Smooth muscle cell (in vitro differentiated cells): ENCODE measurements at regions not wholly inside any gene's neighbourhood (a gene's known extent, or its start where the extent isn't known, plus 50 kb on each side); places are given as distances from the start of the nearest gene placed in this dataset.
"Not testable (repeated sequence)": the region's sequence is repeated elsewhere in the genome, so short reads cannot be mapped to it uniquely, and the experiment has no call there.

Source experiments
- DNase-seq: peaks from one replicate; lab custom pipeline; 2025; ENCODE audit not compliant: unreplicated experiment; lab: John Stamatoyannopoulos, UW
- H2AFZ ChIP-seq: fragments of 200-600 bp; sonication (generic); 2 replicates; pipeline ENCODE4 v1.6.0; 2016; ENCODE audit warnings: antibody characterized with exemption, low read depth, mild to moderate bottlenecking
- H3F3A ChIP-seq: fragments of 200-600 bp; sonication (generic); 2 replicates; pipeline ENCODE4 v1.6.0; 2017; ENCODE audit warnings: antibody characterized with exemption, low read depth
- H3K27ac ChIP-seq: fragments of 200-600 bp; sonication (generic); 2 replicates; pipeline ENCODE4 v1.5.1; 2016; ENCODE audit warnings: low read depth, mild to moderate bottlenecking
- H3K27me3 ChIP-seq: fragments of 200-600 bp; sonication (generic); 2 replicates; pipeline ENCODE4 v1.6.1; 2016; ENCODE audit warnings: low read depth, mild to moderate bottlenecking
- H3K36me3 ChIP-seq: fragments of 200-600 bp; sonication (generic); 2 replicates; pipeline ENCODE4 v1.5.1; 2016; ENCODE audit warnings: low read depth
- H3K4me1 ChIP-seq: fragments of 200-600 bp; sonication (generic); 2 replicates; pipeline ENCODE4 v1.5.1; 2016; ENCODE audit warnings: low read depth
- H3K4me2 ChIP-seq: fragments of 200-600 bp; sonication (generic); 2 replicates; pipeline ENCODE4 v1.6.0; 2016; ENCODE audit warnings: mild to moderate bottlenecking
- H3K4me3 ChIP-seq: fragments of 200-600 bp; sonication (generic); 2 replicates; pipeline ENCODE4 v1.5.1; 2016; ENCODE audit warnings: mild to moderate bottlenecking
- H3K79me2 ChIP-seq: fragments of 200-600 bp; sonication (generic); 2 replicates; pipeline ENCODE4 v1.6.0; 2016; ENCODE audit warnings: low read depth, mild to moderate bottlenecking
- H3K9ac ChIP-seq: fragments of 200-600 bp; sonication (generic); 2 replicates; pipeline ENCODE4 v1.6.0; 2016; ENCODE audit warnings: low read depth
- H3K9me3 ChIP-seq: fragments of 200-600 bp; sonication (generic); replicated peaks from 2 replicates; pipeline ENCODE4 v1.5.1; 2016; ENCODE audit warnings: low read depth
- H4K20me1 ChIP-seq: fragments of 200-600 bp; sonication (generic); 2 replicates; pipeline ENCODE4 v1.6.0; 2016; ENCODE audit warnings: low read depth
- WGBS: methylation state at CpG from one replicate; pipeline ENCODE4 v1.1.7; 2016; ENCODE audit warnings: low lambda C conversion rate; 5-methylcytosine and 5-hydroxymethylcytosine counted together
- TF ChIP-seq, protein P1 (sequence below): fragments of 200-600 bp; sonication (generic); IDR thresholded peaks from 2 replicates; pipeline ENCODE4 v1.5.1; 2017; ENCODE audit warnings: borderline replicate concordance, mild to moderate bottlenecking, antibody characterized with exemption; ENCODE audit not compliant: insufficient read depth, poor library complexity, severe bottlenecking

- TF ChIP-seq, protein P1, sequence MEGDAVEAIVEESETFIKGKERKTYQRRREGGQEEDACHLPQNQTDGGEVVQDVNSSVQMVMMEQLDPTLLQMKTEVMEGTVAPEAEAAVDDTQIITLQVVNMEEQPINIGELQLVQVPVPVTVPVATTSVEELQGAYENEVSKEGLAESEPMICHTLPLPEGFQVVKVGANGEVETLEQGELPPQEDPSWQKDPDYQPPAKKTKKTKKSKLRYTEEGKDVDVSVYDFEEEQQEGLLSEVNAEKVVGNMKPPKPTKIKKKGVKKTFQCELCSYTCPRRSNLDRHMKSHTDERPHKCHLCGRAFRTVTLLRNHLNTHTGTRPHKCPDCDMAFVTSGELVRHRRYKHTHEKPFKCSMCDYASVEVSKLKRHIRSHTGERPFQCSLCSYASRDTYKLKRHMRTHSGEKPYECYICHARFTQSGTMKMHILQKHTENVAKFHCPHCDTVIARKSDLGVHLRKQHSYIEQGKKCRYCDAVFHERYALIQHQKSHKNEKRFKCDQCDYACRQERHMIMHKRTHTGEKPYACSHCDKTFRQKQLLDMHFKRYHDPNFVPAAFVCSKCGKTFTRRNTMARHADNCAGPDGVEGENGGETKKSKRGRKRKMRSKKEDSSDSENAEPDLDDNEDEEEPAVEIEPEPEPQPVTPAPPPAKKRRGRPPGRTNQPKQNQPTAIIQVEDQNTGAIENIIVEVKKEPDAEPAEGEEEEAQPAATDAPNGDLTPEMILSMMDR, result no peak
- no peak overlapping the region for H3K4me3 ChIP-seq
- no peak overlapping the region for H3K27ac ChIP-seq
- no peaks in the 10 kb centered on the region for H3K79me2 ChIP-seq
- no peak for DNase-seq
- no peaks in the 10 kb centered on the region for H3K4me1 ChIP-seq
- H3F3A ChIP-seq, result no peaks in the 10 kb centered on the region
- H4K20me1 ChIP-seq, result no peaks in the 10 kb centered on the region
- H3K9ac ChIP-seq, result no peak overlapping the region
- no peaks in the 10 kb centered on the region for H3K36me3 ChIP-seq
- no peak overlapping the region for H2AFZ ChIP-seq
- 93% methylated on average over 4 of the region's 4 CpGs for WGBS
- no peaks in the 10 kb centered on the region for H3K9me3 ChIP-seq
- H3K4me2 ChIP-seq, result no peak overlapping the region
- peaks cover 9% of the 10 kb centered on the region for H3K27me3 ChIP-seq
Observed at GRCh38 chr2:23055251-23055650, 329.7 kb upstream of the KLHL29 start.

- H2AFZ ChIP-seq, H3K4me1 ChIP-seq, H3K4me3 ChIP-seq, H3K36me3 ChIP-seq, H3K9me3 ChIP-seq, H4K20me1 ChIP-seq, H3F3A ChIP-seq, H3K79me2 ChIP-seq, DNase-seq, H3K27ac ChIP-seq, H3K4me2 ChIP-seq, H3K27me3 ChIP-seq, H3K9ac ChIP-seq: not testable (repeated sequence)
- 82% methylated on average over 4 of the region's 4 CpGs for WGBS
Observed at GRCh38 chr2:23056846-23057245, 328.1 kb upstream of the KLHL29 start.

- no peaks in the 10 kb centered on the region for H3K36me3 ChIP-seq
- no peaks in the 10 kb centered on the region for H4K20me1 ChIP-seq
- WGBS, result 92% methylated on average over 9 of the region's 9 CpGs
- no peak overlapping the region for H3K9ac ChIP-seq
- no peak overlapping the region for H3K27ac ChIP-seq
- peaks cover 9% of the 10 kb centered on the region for H3K27me3 ChIP-seq
- no peak overlapping the region for H2AFZ ChIP-seq
- TF ChIP-seq, protein P1, result no peak
- H3K4me3 ChIP-seq, result no peak overlapping the region
- H3K4me2 ChIP-seq, result no peak overlapping the region
- no peaks in the 10 kb centered on the region for H3K4me1 ChIP-seq
- no peak for DNase-seq
- H3K79me2 ChIP-seq, result no peaks in the 10 kb centered on the region
- H3F3A ChIP-seq, result no peaks in the 10 kb centered on the region
- no peaks in the 10 kb centered on the region for H3K9me3 ChIP-seq
Observed at GRCh38 chr2:23058435-23058834, 326.5 kb upstream of the KLHL29 start.

DNA sequence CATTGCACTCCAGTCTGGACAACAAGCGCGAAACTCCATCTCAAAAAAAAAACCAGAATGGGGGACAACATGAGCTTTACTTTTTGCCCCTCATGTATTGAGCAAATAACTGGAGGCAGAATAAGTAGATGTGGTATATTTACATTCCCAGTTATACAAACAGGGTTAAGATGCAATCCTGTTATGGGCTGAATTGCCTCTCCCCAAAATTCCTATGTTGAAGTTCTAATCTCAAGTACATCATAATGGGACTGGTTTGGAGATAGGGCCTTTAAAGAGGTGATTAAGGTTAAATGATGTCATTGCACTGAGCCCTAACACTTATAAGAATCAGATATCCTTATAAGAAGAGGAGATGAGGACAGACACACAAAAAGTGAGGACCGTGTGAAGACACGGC, 319.8 kb upstream of the KLHL29 start:
- Histone ChIP-seq H3K4me3 (no peak overlapping the region), H4K20me1 (no peaks in the 10 kb centered on the region), H3K4me1 (peaks cover 7% of the 10 kb centered on the region), H3K79me2 (no peaks in the 10 kb centered on the region), H3K36me3 (no peaks in the 10 kb centered on the region), H3K27me3 (no peaks in the 10 kb centered on the region), H2AFZ (no peak overlapping the region), H3K4me2 (no peak overlapping the region), H3F3A (no peaks in the 10 kb centered on the region), H3K9me3 (no peaks in the 10 kb centered on the region), H3K9ac (no peak overlapping the region), H3K27ac (no peak overlapping the region)
- 94% methylated on average over 4 of the region's 4 CpGs for WGBS
- no peak for DNase-seq
- TF ChIP-seq, protein P1, result no peak
